Muscle layer of duodenum (tissue), 2 donors: ENCODE measurements at regions not wholly inside any gene's neighbourhood (a gene's known extent, or its start where the extent isn't known, plus 50 kb on each side); places are given as distances from the start of the nearest gene placed in this dataset.

Source experiments
- H3K27ac ChIP-seq: one replicate; pipeline ENCODE4 v1.7.0; 2013; ENCODE audit warnings: mild to moderate bottlenecking, low read length
- H3K27me3 ChIP-seq: one replicate; pipeline ENCODE4 v1.7.0; 2013; ENCODE audit warnings: low read depth, mild to moderate bottlenecking, control low read depth, low read length
- H3K36me3 ChIP-seq, 2 donors: one replicate each; pipeline ENCODE4 v1.7.0; 2013; ENCODE audit warnings: low read length in 2 of 2, control low read depth in 1 of 2, mild to moderate bottlenecking in 1 of 2; ENCODE audit not compliant: insufficient read depth in 2 of 2, control insufficient read depth in 1 of 2
- H3K4me1 ChIP-seq, 2 donors: one replicate each; pipeline ENCODE4 v1.7.0; 2013; ENCODE audit warnings: low read length in 2 of 2, mild to moderate bottlenecking in 2 of 2, control low read depth in 1 of 2, moderate library complexity in 1 of 2; ENCODE audit not compliant: insufficient read depth in 2 of 2, control insufficient read depth in 1 of 2
- H3K4me3 ChIP-seq, 2 donors: one replicate each; pipeline ENCODE4 v1.7.0; 2013; ENCODE audit warnings: low read length in 2 of 2, low read depth in 1 of 2, mild to moderate bottlenecking in 1 of 2
- H3K9me3 ChIP-seq, 2 donors: one replicate each; pipeline ENCODE4 v1.7.0; 2013; ENCODE audit warnings: low read length in 2 of 2, control low read depth in 1 of 2, mild to moderate bottlenecking in 1 of 2; ENCODE audit not compliant: control insufficient read depth in 1 of 2
- donor health status: healthy.

DNA sequence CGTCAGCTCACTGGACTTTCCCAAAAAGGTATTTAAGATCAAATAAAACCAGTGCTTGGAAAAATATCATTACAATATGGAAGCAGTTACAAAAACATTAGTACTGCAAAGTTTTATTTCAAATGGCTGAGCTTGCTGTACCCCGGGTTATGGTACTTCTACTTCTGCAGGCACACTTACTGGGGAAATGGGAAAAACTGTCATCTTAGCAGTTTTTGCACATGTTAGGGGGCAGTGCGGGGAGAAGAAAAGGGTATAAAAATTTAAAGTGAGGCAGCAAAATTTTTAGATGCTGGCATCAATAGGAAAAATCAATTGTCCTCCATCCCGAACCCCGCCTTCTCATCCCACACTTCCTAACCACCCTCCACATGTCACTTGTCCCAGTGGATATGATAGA lies 133.4 kb downstream of the ATG4C start:
- Histone ChIP-seq H3K9me3 (no peaks in the 10 kb centered on the region), H3K4me3 (no peak overlapping the region), H3K36me3 (no peaks in the 10 kb centered on the region), H3K27me3 (no peaks in the 10 kb centered on the region), H3K27ac (no peak overlapping the region), H3K4me1 (no peaks in the 10 kb centered on the region)

GRCh38 chr1:62917805-62918204 lies 133.9 kb downstream of the ATG4C start:
- Histone ChIP-seq H3K36me3 (no peaks in the 10 kb centered on the region), H3K4me3 (no peak overlapping the region), H3K9me3 (no peaks in the 10 kb centered on the region), H3K27me3 (no peaks in the 10 kb centered on the region), H3K4me1 (no peaks in the 10 kb centered on the region), H3K27ac (no peak overlapping the region)

GRCh38 chr1:62918700-62919099 lies 134.8 kb downstream of the ATG4C start:
- no peaks in the 10 kb centered on the region for H3K9me3 ChIP-seq
- no peak overlapping the region for H3K27ac ChIP-seq
- no peak overlapping the region for H3K4me3 ChIP-seq
- no peaks in the 10 kb centered on the region for H3K4me1 ChIP-seq
- H3K36me3 ChIP-seq = no peaks in the 10 kb centered on the region
- H3K27me3 ChIP-seq = no peaks in the 10 kb centered on the region

- no peak overlapping the region for H3K27ac ChIP-seq
These were observed 138.1 kb downstream of the ATG4C start for GRCh38 chr1:62922006-62922405.

GRCh38 chr1:62924983-62925790 lies 141.3 kb downstream of the ATG4C start:
- H3K4me1 ChIP-seq = no peaks in the 10 kb centered on the region
- no peaks in the 10 kb centered on the region for H3K36me3 ChIP-seq
- no peak overlapping the region for H3K4me3 ChIP-seq
- H3K27me3 ChIP-seq = no peaks in the 10 kb centered on the region
- H3K27ac ChIP-seq = no peak overlapping the region
- H3K9me3 ChIP-seq = no peaks in the 10 kb centered on the region

More at GRCh38 chr1:62922006-62922405, 138.1 kb downstream of the ATG4C start:
- no peaks in the 10 kb centered on the region for H3K27me3 ChIP-seq
- H3K36me3 ChIP-seq = no peaks in the 10 kb centered on the region
- H3K4me3 ChIP-seq = no peak overlapping the region
- H3K4me1 ChIP-seq = no peaks in the 10 kb centered on the region
- no peaks in the 10 kb centered on the region for H3K9me3 ChIP-seq

GRCh38 chr1:62926681-62927252 lies 142.8 kb downstream of the ATG4C start:
- H3K4me1 ChIP-seq = no peaks in the 10 kb centered on the region
- H3K36me3 ChIP-seq = no peaks in the 10 kb centered on the region
- H3K27me3 ChIP-seq = no peaks in the 10 kb centered on the region
- no peak overlapping the region for H3K4me3 ChIP-seq
- H3K27ac ChIP-seq = no peak overlapping the region
- H3K9me3 ChIP-seq = no peaks in the 10 kb centered on the region

GRCh38 chr1:62928885-62929284 lies 145.0 kb downstream of the ATG4C start:
- Histone ChIP-seq H3K36me3 (no peaks in the 10 kb centered on the region), H3K9me3 (no peaks in the 10 kb centered on the region), H3K4me1 (no peaks in the 10 kb centered on the region), H3K4me3 (no peak overlapping the region), H3K27me3 (no peaks in the 10 kb centered on the region), H3K27ac (no peak overlapping the region)

DNA sequence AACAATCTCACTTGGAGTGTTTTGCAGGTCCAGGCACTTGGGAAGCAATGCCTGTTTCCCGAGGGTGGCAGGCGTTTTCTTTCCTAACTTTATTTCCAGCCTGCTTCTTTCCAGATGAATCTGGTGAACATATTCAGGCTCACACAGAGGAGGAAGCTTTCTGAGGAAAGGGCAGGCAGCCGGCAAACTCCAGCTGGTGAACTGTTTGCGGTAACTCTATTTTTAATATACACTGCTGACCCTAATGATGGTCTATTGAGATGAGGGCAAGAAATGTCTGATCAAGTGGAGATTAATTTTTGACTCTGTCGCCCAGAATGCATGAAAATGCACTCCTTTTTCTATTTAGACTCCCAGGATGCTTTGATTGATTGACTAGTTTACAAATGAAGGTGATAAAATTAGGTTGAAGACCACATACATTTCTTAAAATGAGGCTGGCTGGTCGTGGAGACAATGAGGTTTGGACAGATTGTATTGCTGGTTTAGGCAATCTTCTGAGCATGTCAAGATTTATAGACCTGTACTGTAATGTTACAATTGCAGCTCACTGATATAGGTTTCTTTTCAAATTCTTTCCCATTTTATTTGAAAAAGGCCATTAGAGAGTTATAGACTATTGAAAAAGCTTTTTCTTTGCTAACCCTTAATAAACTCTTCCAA lies 153.8 kb downstream of the ATG4C start:
- no peak overlapping the region for H3K27ac ChIP-seq

GRCh38 chr1:62941780-62942179 lies 157.8 kb downstream of the ATG4C start:
- Histone ChIP-seq H3K9me3 (no peaks in the 10 kb centered on the region), H3K27me3 (no peaks in the 10 kb centered on the region), H3K27ac (no peak overlapping the region)

More for the DNA sequence above, 153.8 kb downstream of the ATG4C start:
- H3K4me3 ChIP-seq = no peak overlapping the region
- no peaks in the 10 kb centered on the region for H3K9me3 ChIP-seq
- no peaks in the 10 kb centered on the region for H3K4me1 ChIP-seq
- H3K27me3 ChIP-seq = no peaks in the 10 kb centered on the region
- H3K36me3 ChIP-seq = no peaks in the 10 kb centered on the region

GRCh38 chr1:62946511-62946910 lies 162.6 kb downstream of the ATG4C start:
- Histone ChIP-seq H3K9me3 (no peaks in the 10 kb centered on the region), H3K36me3 (no peaks in the 10 kb centered on the region), H3K27ac (no peak overlapping the region), H3K4me3 (no peak overlapping the region), H3K27me3 (no peaks in the 10 kb centered on the region), H3K4me1 (no peaks in the 10 kb centered on the region)

More at GRCh38 chr1:62941780-62942179, 157.8 kb downstream of the ATG4C start:
- Histone ChIP-seq H3K36me3 (no peaks in the 10 kb centered on the region), H3K4me3 (no peak overlapping the region), H3K4me1 (no peaks in the 10 kb centered on the region)

DNA sequence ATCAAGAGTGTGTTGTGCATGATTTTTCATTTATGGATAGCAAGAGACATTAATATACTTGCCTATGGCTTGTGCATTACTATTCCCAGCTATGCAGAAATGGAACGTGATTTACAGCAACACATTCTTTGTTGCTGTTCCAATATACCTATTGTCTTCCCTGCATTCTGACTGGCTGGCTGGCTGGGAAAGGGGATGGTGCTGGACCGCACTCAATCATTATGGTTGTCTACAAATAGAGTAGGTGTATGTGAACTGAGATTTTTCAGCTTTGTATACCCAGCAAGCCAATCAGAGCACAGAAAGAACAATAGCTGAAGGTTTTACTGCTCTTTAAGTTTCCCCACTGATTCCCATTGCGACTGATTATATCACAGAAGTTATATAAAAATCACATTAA lies 167.5 kb downstream of the ATG4C start:
- no peak overlapping the region for H3K27ac ChIP-seq
- no peaks in the 10 kb centered on the region for H3K27me3 ChIP-seq
- no peak overlapping the region for H3K4me3 ChIP-seq
- H3K4me1 ChIP-seq = no peaks in the 10 kb centered on the region
- H3K36me3 ChIP-seq = no peaks in the 10 kb centered on the region
- H3K9me3 ChIP-seq = no peaks in the 10 kb centered on the region
